ENCODE measurements at regions not wholly inside any gene's neighbourhood (a gene's known extent, or its start where the extent isn't known, plus 50 kb on each side); places are given as distances from the start of the nearest gene placed in this dataset.

DNA sequence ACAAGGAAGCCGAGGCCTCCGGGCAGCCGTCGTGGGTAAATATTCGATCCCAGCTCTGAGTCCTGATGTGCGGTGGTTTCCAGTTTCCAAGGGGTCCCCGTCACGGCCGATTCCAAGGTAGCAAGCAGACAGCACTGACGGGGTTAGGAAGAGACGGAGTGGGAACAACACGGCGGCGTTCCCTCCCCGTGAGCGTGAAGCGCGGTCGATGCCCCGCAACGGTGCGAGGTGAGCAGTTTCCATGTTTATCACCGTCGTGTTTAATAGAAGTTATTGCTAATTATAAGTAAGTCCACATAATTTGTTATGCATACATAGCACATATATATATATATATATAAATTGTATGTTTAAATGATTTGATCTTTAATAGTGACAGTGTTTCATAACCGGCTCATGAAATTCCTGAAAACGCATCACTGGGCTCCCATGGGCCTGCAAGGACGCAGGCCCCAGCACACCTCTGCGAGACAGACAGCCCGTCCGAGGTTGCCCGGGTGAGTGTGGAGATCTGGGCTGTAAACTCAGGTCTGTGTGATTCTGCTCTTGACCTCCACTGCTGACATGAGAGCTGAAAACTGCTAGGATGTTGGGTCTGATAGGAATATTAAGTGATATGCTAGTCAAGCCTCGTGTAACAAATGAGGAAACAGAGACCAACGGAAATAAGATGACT is 243.5 kb upstream of the SALL3 start:
- Histone ChIP-seq H3K4me2 (ENCODE audit: control insufficient read depth, extremely low read depth, insufficient read depth, low read depth, low read length) (no peak overlapping the region), H3K27ac (ENCODE audit: control insufficient read depth, insufficient read depth, low read length) (no peak overlapping the region), H3K4me3 (ENCODE audit: control insufficient read depth in 2 of 3, extremely low read depth in 1 of 3, insufficient read depth in 2 of 3, low read depth in 1 of 3, low read length in 3 of 3) (no peak overlapping the region), H4K20me1 (ENCODE audit: control insufficient read depth, extremely low read depth, insufficient read depth, low read length) (no peaks in the 10 kb centered on the region), H3K4me1 (ENCODE audit: control insufficient read depth, extremely low read depth, insufficient read depth, low read length) (no peaks in the 10 kb centered on the region), H3K36me3 (ENCODE audit: control insufficient read depth in 2 of 2, extremely low read depth in 1 of 2, insufficient read depth in 2 of 2, low read length in 2 of 2) (no peaks in the 10 kb centered on the region), H3K9me1 (ENCODE audit: control insufficient read depth, extremely low read depth, insufficient read depth, low read length) (no peaks in the 10 kb centered on the region), H2AFZ (ENCODE audit: control insufficient read depth, low read length) (no peak overlapping the region), H3K9me3 (ENCODE audit: control insufficient read depth, low read depth, low read length) (peaks cover 21% of the 10 kb centered on the region), H3K27me3 (ENCODE audit: control insufficient read depth, extremely low read depth, insufficient read depth, low read length) (no peaks in the 10 kb centered on the region), H3K79me2 (ENCODE audit: control insufficient read depth, insufficient read depth, low read length) (no peaks in the 10 kb centered on the region), H3K9ac (ENCODE audit: control insufficient read depth, extremely low read depth, insufficient read depth, low read length) (no peak overlapping the region)
- no peak for TF ChIP-seq EZH2 (IDR thresholded peaks at IDR 0.05; ENCODE audit: low read length)
- TF ChIP-seq CTCF (optimal IDR thresholded peaks at IDR 0.05 in 1 of 3, IDR thresholded peaks at IDR 0.05 in 1 of 3, conservative IDR thresholded peaks at IDR 0.05 in 1 of 3; ENCODE audit: extremely low read depth in 1 of 3, insufficient read depth in 2 of 3, low read length in 3 of 3), result no peak
- FAIRE-seq (no peak), DNase-seq (ENCODE audit: low read depth, low spot score) (no peak)
- dilution Hi-C loops (cut with MboI; ENCODE audit: extremely low pct_ligation_motif_present, low sequenced_read_pairs), result no loop called here

DNA sequence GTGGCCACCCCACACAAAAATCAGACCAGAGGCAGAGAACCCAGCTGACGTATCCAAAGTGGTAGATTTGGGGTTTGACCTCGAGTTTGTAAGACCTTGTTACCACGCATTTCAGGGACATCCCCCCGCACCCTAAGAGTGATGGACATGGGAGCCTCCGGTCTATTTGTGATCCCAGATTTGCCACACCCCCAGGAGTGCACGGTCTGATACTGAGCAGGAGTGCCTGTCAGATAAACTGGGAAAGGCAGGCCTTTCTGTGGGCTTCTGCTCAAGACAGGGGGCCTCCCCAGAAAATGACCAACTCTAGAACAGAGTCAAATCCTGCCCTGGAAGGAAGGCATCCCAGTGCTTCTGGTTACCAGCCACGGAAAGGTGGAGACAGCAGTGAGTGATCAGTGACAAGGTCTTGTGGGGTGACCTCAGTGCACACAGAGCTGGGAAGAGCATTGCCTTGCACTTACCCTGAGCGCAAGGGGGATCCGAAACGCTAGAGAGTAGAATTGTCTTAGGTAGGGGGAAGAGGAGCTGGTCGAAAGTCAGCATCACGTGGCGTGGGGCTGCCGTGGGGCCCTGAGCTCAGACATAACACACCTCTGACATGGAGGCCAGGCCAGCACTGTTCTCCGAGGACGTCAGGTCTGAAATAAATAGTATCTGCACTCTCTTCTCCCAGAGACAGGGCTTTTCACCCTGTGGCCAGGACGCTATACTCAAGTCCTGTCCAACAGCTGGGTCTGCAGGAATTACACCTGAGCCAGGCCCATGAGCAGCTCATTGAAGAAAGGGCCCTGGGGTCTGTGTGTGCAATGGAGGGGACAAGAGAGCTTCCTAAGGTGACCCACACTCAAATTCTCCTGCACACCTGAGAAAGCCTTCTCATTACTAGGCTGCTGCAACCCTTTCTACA is 242.4 kb upstream of the SALL3 start:
- H3K36me3 ChIP-seq (ENCODE audit: control insufficient read depth in 2 of 2, extremely low read depth in 1 of 2, insufficient read depth in 2 of 2, low read length in 2 of 2), result no peaks in the 10 kb centered on the region
- no peak overlapping the region for H2AFZ ChIP-seq (ENCODE audit: control insufficient read depth, low read length)
- H3K27me3 ChIP-seq (ENCODE audit: control insufficient read depth, extremely low read depth, insufficient read depth, low read length), result no peaks in the 10 kb centered on the region
- H3K79me2 ChIP-seq (ENCODE audit: control insufficient read depth, insufficient read depth, low read length), result no peaks in the 10 kb centered on the region
- no peak overlapping the region for H3K27ac ChIP-seq (ENCODE audit: control insufficient read depth, insufficient read depth, low read length)
- H3K4me2 ChIP-seq (ENCODE audit: control insufficient read depth, extremely low read depth, insufficient read depth, low read depth, low read length), result no peak overlapping the region
- no peaks in the 10 kb centered on the region for H3K4me1 ChIP-seq (ENCODE audit: control insufficient read depth, extremely low read depth, insufficient read depth, low read length)
- no peak overlapping the region for H3K9ac ChIP-seq (ENCODE audit: control insufficient read depth, extremely low read depth, insufficient read depth, low read length)
- H3K9me1 ChIP-seq (ENCODE audit: control insufficient read depth, extremely low read depth, insufficient read depth, low read length), result no peaks in the 10 kb centered on the region
- no peak overlapping the region for H3K4me3 ChIP-seq (ENCODE audit: control insufficient read depth in 2 of 3, extremely low read depth in 1 of 3, insufficient read depth in 2 of 3, low read depth in 1 of 3, low read length in 3 of 3)
- DNase-seq (ENCODE audit: low read depth, low spot score) (no peak), FAIRE-seq (no peak)
- TF ChIP-seq EZH2 (IDR thresholded peaks at IDR 0.05; ENCODE audit: low read length) (no peak), CTCF (optimal IDR thresholded peaks at IDR 0.05 in 1 of 3, IDR thresholded peaks at IDR 0.05 in 1 of 3, conservative IDR thresholded peaks at IDR 0.05 in 1 of 3; ENCODE audit: extremely low read depth in 1 of 3, insufficient read depth in 2 of 3, low read length in 3 of 3) (no peak)
- H3K9me3 ChIP-seq (ENCODE audit: control insufficient read depth, low read depth, low read length), result peaks cover 21% of the 10 kb centered on the region
- dilution Hi-C loops (cut with MboI; ENCODE audit: extremely low pct_ligation_motif_present, low sequenced_read_pairs), result no loop called here
- no peaks in the 10 kb centered on the region for H4K20me1 ChIP-seq (ENCODE audit: control insufficient read depth, extremely low read depth, insufficient read depth, low read length)

Measured in keratinocyte (primary cell).